ENCODE measurements at regions not wholly inside any gene's neighbourhood (a gene's known extent, or its start where the extent isn't known, plus 50 kb on each side); places are given as distances from the start of the nearest gene placed in this dataset.

DNA sequence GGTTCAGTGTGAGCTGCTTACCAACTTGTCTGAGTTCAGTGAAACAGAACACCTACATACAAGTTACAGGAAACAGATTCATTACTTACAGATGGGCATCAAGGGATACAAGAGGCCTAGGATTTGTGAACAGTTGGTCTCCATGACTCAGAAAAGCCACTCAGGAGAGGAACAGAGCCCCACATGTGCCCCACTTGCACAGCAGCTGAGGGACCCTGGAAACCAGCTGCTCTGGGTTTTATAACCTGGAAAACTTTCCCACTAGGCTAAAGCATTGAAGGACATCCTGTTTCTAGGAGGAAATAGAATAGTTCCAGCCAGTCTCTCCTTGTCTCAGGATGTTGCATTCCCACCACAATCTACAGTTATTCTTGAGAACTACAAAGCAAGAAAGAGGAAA is 530.0 kb downstream of the ZNF804A start:
- H3K23ac ChIP-seq (ENCODE audit: low read depth, low read length), result no peak overlapping the region
- H3K27ac ChIP-seq (ENCODE audit: insufficient read depth, low read length), result no peak overlapping the region
- H3K36me3 ChIP-seq (ENCODE audit: control insufficient read depth, insufficient read depth, low read length), result no peaks in the 10 kb centered on the region
- no peak overlapping the region for H3K4me3 ChIP-seq (ENCODE audit: insufficient read depth, low read depth, low read length)
- H2AK9ac ChIP-seq (replicated peaks; ENCODE audit: low read depth, low read length, poor library complexity), result no peak overlapping the region
- H2AFZ ChIP-seq (replicated peaks; ENCODE audit: low read length, poor library complexity), result no peak overlapping the region
- H3K18ac ChIP-seq (ENCODE audit: low read depth, low read length), result no peak overlapping the region
- no peak overlapping the region for H3K4ac ChIP-seq (ENCODE audit: low read depth, low read length)
- H2BK120ac ChIP-seq (ENCODE audit: low read depth, low read length), result no peak overlapping the region
- H2BK20ac ChIP-seq (ENCODE audit: low read depth, low read length), result no peak overlapping the region
- H3K9ac ChIP-seq (ENCODE audit: low read depth, low read length), result no peak overlapping the region
- no peak for ATAC-seq (ENCODE audit: low read depth)
- no peak for DNase-seq
- H3K9me1 ChIP-seq (ENCODE audit: insufficient read depth, low read length), result no peaks in the 10 kb centered on the region
- no peak overlapping the region for H4K5ac ChIP-seq (ENCODE audit: low read depth, low read length)
- H3K9me3 ChIP-seq (ENCODE audit: control insufficient read depth, insufficient read depth, low read length), result peaks cover 5% of the 10 kb centered on the region; the same call in 1 of the 2 replicates
- intact Hi-C loops (cut with micrococcal nuclease), result no loop called here
- POLR2A ChIA-PET (ENCODE audit: unreplicated experiment), result no interaction called here
- no peaks in the 10 kb centered on the region for H4K20me1 ChIP-seq (ENCODE audit: insufficient read depth, low read length)
- H3K27me3 ChIP-seq (ENCODE audit: control insufficient read depth, insufficient read depth, low read length), result no peaks in the 10 kb centered on the region
- no peak overlapping the region for H4K8ac ChIP-seq (ENCODE audit: low read depth in 2 of 2, low read length in 2 of 2)
- no peak overlapping the region for H2BK15ac ChIP-seq (ENCODE audit: low read depth, low read length)
- H2BK5ac ChIP-seq (ENCODE audit: low read depth, low read length, poor library complexity, severe bottlenecking), result no peak overlapping the region
- dilution Hi-C loops (cut with HindIII; ENCODE audit: low sequenced_read_pairs, unreplicated experiment), result no loop called here
- no peak overlapping the region for H4K91ac ChIP-seq (ENCODE audit: insufficient read depth, low read depth, low read length)
- H3K56ac ChIP-seq (ENCODE audit: extremely low read depth, insufficient read depth, low read length), result no peak overlapping the region
- no peak for TF ChIP-seq RAD21 (IDR thresholded peaks at IDR 0.05; ENCODE audit: low read length)
- no peak for TF ChIP-seq MAZ (IDR thresholded peaks at IDR 0.05; ENCODE audit: borderline replicate concordance, low read depth, low read length)
- TF ChIP-seq SMC3 (IDR thresholded peaks at IDR 0.05; ENCODE audit: low read depth, low read length), result no peak
- TF ChIP-seq POLR2A (IDR thresholded peaks at IDR 0.05; ENCODE audit: low read depth, low read length), result no peak
- TF ChIP-seq, protein P1, sequence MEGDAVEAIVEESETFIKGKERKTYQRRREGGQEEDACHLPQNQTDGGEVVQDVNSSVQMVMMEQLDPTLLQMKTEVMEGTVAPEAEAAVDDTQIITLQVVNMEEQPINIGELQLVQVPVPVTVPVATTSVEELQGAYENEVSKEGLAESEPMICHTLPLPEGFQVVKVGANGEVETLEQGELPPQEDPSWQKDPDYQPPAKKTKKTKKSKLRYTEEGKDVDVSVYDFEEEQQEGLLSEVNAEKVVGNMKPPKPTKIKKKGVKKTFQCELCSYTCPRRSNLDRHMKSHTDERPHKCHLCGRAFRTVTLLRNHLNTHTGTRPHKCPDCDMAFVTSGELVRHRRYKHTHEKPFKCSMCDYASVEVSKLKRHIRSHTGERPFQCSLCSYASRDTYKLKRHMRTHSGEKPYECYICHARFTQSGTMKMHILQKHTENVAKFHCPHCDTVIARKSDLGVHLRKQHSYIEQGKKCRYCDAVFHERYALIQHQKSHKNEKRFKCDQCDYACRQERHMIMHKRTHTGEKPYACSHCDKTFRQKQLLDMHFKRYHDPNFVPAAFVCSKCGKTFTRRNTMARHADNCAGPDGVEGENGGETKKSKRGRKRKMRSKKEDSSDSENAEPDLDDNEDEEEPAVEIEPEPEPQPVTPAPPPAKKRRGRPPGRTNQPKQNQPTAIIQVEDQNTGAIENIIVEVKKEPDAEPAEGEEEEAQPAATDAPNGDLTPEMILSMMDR (conservative IDR thresholded peaks at IDR 0.05; ENCODE audit: low read depth, low read length), result no peak
- no peak for TF ChIP-seq RFX5 (IDR thresholded peaks at IDR 0.05; ENCODE audit: low read depth, low read length)
- TF ChIP-seq MAFK (IDR thresholded peaks at IDR 0.05; ENCODE audit: low read depth, low read length), result no peak
- TF ChIP-seq MXI1 (IDR thresholded peaks at IDR 0.05; ENCODE audit: borderline replicate concordance, low read depth, low read length), result no peak
- TF ChIP-seq RCOR1 (IDR thresholded peaks at IDR 0.05; ENCODE audit: insufficient replicate concordance, low read length), result no peak
- no peak for TF ChIP-seq CEBPB (IDR thresholded peaks at IDR 0.05; ENCODE audit: low read depth, low read length)
- TF ChIP-seq, protein P2, sequence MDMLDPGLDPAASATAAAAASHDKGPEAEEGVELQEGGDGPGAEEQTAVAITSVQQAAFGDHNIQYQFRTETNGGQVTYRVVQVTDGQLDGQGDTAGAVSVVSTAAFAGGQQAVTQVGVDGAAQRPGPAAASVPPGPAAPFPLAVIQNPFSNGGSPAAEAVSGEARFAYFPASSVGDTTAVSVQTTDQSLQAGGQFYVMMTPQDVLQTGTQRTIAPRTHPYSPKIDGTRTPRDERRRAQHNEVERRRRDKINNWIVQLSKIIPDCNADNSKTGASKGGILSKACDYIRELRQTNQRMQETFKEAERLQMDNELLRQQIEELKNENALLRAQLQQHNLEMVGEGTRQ (IDR thresholded peaks at IDR 0.05; ENCODE audit: low read depth, low read length), result no peak
- TF ChIP-seq FOS (IDR thresholded peaks at IDR 0.05; ENCODE audit: low read depth, low read length), result no peak
- TF ChIP-seq, protein P3, sequence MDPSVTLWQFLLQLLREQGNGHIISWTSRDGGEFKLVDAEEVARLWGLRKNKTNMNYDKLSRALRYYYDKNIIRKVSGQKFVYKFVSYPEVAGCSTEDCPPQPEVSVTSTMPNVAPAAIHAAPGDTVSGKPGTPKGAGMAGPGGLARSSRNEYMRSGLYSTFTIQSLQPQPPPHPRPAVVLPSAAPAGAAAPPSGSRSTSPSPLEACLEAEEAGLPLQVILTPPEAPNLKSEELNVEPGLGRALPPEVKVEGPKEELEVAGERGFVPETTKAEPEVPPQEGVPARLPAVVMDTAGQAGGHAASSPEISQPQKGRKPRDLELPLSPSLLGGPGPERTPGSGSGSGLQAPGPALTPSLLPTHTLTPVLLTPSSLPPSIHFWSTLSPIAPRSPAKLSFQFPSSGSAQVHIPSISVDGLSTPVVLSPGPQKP (IDR thresholded peaks at IDR 0.05; ENCODE audit: borderline replicate concordance, low read depth, low read length), result no peak
- no peak for TF ChIP-seq CHD1 (IDR thresholded peaks at IDR 0.05; ENCODE audit: low read depth, low read length)
- TF ChIP-seq BHLHE40 (IDR thresholded peaks at IDR 0.05; ENCODE audit: low read depth, low read length), result no peak
- no peak for TF ChIP-seq NFE2L2 (IDR thresholded peaks at IDR 0.05; ENCODE audit: low read depth, low read length)
- in situ Hi-C loops (cut with MboI; ENCODE audit: low sequenced_read_pairs), result no loop called here
- no peak overlapping the region for H3K14ac ChIP-seq (replicated peaks; ENCODE audit: low read depth, low read length)
- H2AK5ac ChIP-seq (ENCODE audit: low read depth, low read length), result no peak overlapping the region
- H3K4me1 ChIP-seq (ENCODE audit: control insufficient read depth, insufficient read depth, low read length), result no peaks in the 10 kb centered on the region
- CTCF ChIA-PET, result interaction anchor here (0.7 to 0.9 kb wide), 2 partner anchors 15 to 23 kb away, joined by 3 read pairs; no protein-coding TSS in a partner anchor
- H3K4me2 ChIP-seq (ENCODE audit: low read depth, low read length), result no peak overlapping the region
- BruUV-seq (replicated peaks), result no TSS peak
- H3K79me1 ChIP-seq (ENCODE audit: low read depth in 1 of 2, low read length in 2 of 2), result no peaks in the 10 kb centered on the region

Measured in IMR-90 (cell line).